Neural cell (in vitro differentiated cells): ENCODE measurements at regions not wholly inside any gene's neighbourhood (a gene's known extent, or its start where the extent isn't known, plus 50 kb on each side); places are given as distances from the start of the nearest gene placed in this dataset.

ENCODE experiments used
- H2AFZ ChIP-seq: fragments of 200-600, 300-800 bp; sonication (generic), shearing (Covaris generic); 2 replicates; pipeline ENCODE4 v1.6.0; 2014; ENCODE audit warnings: low read depth, mild to moderate bottlenecking, antibody characterized with exemption, low read length, moderate library complexity
- H3F3A ChIP-seq: fragments of 200-600 bp; shearing (Covaris generic); 2 replicates; pipeline ENCODE4 v1.6.1; 2016; ENCODE audit warnings: mild to moderate bottlenecking, moderate library complexity, mixed read lengths, antibody characterized with exemption, low read length; ENCODE audit not compliant: insufficient read depth, poor library complexity, severe bottlenecking
- H3K27ac ChIP-seq: fragments of 200-600, 300-800 bp; sonication (generic), shearing (Covaris generic); 2 replicates; pipeline ENCODE4 v1.5.1; 2014; ENCODE audit warnings: mild to moderate bottlenecking, low read length, moderate library complexity
- H3K27me3 ChIP-seq: fragments of 300-800, 200-600 bp; sonication (generic), shearing (Covaris generic); 2 replicates; pipeline ENCODE4 v1.6.0; 2014; ENCODE audit warnings: mild to moderate bottlenecking, low read depth, low read length, moderate library complexity; ENCODE audit not compliant: insufficient read depth
- H3K36me3 ChIP-seq: fragments of 300-800, 200-600 bp; sonication (generic), shearing (Covaris generic); 2 replicates; pipeline ENCODE4 v1.5.1; 2014; ENCODE audit warnings: mild to moderate bottlenecking, antibody characterized with exemption, low read length, moderate library complexity; ENCODE audit not compliant: insufficient read depth
- H3K4me2 ChIP-seq: fragments of 300-800, 200-600 bp; sonication (generic), shearing (Covaris generic); 2 replicates; pipeline ENCODE4 v1.6.0; 2014; ENCODE audit warnings: mild to moderate bottlenecking, low read length
- H3K4me3 ChIP-seq: fragments of 300-800, 200-600 bp; sonication (generic), shearing (Covaris generic); 2 replicates; pipeline ENCODE4 v1.5.1; 2014; ENCODE audit warnings: mild to moderate bottlenecking, low read length, moderate library complexity
- H3K79me2 ChIP-seq: fragments of 200-600 bp; shearing (Covaris generic); replicated peaks from 2 replicates; pipeline ENCODE4 v1.6.0; 2014; ENCODE audit warnings: mild to moderate bottlenecking, low read length, moderate library complexity; ENCODE audit not compliant: insufficient read depth
- H3K9ac ChIP-seq: fragments of 300-800, 200-600 bp; sonication (generic), shearing (Covaris generic); 2 replicates; pipeline ENCODE4 v1.6.1; 2016; ENCODE audit warnings: mild to moderate bottlenecking, low read length, mixed read lengths
- H3K9me2 ChIP-seq: fragments of 200-600 bp; shearing (Covaris generic); 2 replicates; pipeline ENCODE4 v1.6.1; 2016; ENCODE audit warnings: mild to moderate bottlenecking, low read length, mixed read lengths; ENCODE audit not compliant: insufficient read depth
- H3K9me3 ChIP-seq: fragments of 200-600, 300-800 bp; sonication (generic), shearing (Covaris generic); 2 replicates; pipeline ENCODE4 v1.6.1; 2016; ENCODE audit warnings: mild to moderate bottlenecking, mixed run types, low read length, moderate library complexity, mixed read lengths
- H4K20me1 ChIP-seq: fragments of 200-600 bp; shearing (Covaris generic); 2 replicates; pipeline ENCODE4 v1.6.1; 2016; ENCODE audit warnings: mild to moderate bottlenecking, mixed run types; ENCODE audit not compliant: insufficient read depth
- CTCF ChIP-seq: fragments of 450-650 bp; IDR thresholded peaks from 2 replicates; pipeline ENCODE4 v1.5.1; 2014; ENCODE audit warnings: antibody characterized with exemption, mild to moderate bottlenecking, moderate library complexity; ENCODE audit not compliant: poor library complexity, severe bottlenecking
- EP300 ChIP-seq: fragments of 450-650 bp; conservative IDR thresholded peaks from 2 replicates; pipeline ENCODE4 v1.6.1; 2014; ENCODE audit warnings: antibody characterized with exemption, mild to moderate bottlenecking, moderate library complexity; ENCODE audit not compliant: poor library complexity, severe bottlenecking
- EZH2 ChIP-seq: fragments of 200-600, 300-800 bp; shearing (Covaris generic), sonication (generic); IDR thresholded peaks from 2 replicates; pipeline ENCODE4 v1.6.1; 2014; ENCODE audit warnings: antibody characterized with exemption, low read length, borderline replicate concordance, mild to moderate bottlenecking; ENCODE audit not compliant: insufficient read depth, poor library complexity, severe bottlenecking
- MXI1 ChIP-seq: fragments of 450-650 bp; conservative IDR thresholded peaks from 2 replicates; pipeline ENCODE4 v1.6.1; 2014; ENCODE audit warnings: antibody characterized with exemption, mild to moderate bottlenecking; ENCODE audit not compliant: poor library complexity, severe bottlenecking
- POLR2AphosphoS5 ChIP-seq: IDR thresholded peaks from 2 replicates; pipeline ENCODE4 v1.6.1; 2012
- RAD21 ChIP-seq: fragments of 450-650 bp; conservative IDR thresholded peaks from 2 replicates; pipeline ENCODE4 v1.6.1; 2014; ENCODE audit warnings: antibody characterized with exemption, mild to moderate bottlenecking, moderate library complexity
- REST ChIP-seq: IDR thresholded peaks from 2 replicates; pipeline ENCODE4 v1.6.1; 2012; ENCODE audit warnings: borderline replicate concordance
- SMC3 ChIP-seq: fragments of 450-650 bp; conservative IDR thresholded peaks from 2 replicates; pipeline ENCODE4 v1.6.1; 2014; ENCODE audit warnings: antibody characterized with exemption, mild to moderate bottlenecking, moderate library complexity; ENCODE audit not compliant: poor library complexity
- TAF1 ChIP-seq: IDR thresholded peaks from 2 replicates; pipeline ENCODE4 v1.6.1; 2012; ENCODE audit warnings: low read depth

DNA sequence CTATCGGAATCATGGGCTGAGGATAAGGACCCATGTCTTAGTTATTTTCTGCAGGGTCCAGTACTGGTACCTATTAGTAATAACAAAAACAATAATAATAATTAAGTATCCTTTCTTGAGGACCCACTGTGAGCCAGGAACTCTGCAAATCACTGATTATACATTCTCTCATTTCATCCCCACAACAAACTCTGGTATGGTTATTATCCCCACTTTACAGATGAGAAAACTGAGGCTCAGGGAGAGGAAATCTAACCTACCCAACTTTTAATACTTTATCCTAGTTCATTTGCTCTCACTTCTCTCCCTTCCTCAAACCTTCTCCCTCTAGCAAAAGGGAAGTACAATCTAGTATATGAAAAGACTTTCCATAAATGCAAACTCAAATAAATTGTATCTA lies 528.4 kb upstream of the PROK2 start:
- Histone ChIP-seq H3F3A (no peaks in the 10 kb centered on the region), H3K9ac (no peak overlapping the region), H3K27me3 (no peaks in the 10 kb centered on the region)

GRCh38 chr3:72312339-72312738 lies 527.4 kb upstream of the PROK2 start:
- no peaks in the 10 kb centered on the region for H3K9me3 ChIP-seq
- H3K79me2 ChIP-seq, result no peaks in the 10 kb centered on the region
- no peak overlapping the region for H3K4me3 ChIP-seq
- TF ChIP-seq MXI1 (no peak), RAD21 (no peak), EZH2 (no peak), TAF1 (no peak), CTCF (no peak), SMC3 (no peak), REST (no peak), EP300 (no peak), POLR2AphosphoS5 (no peak)
- H3K4me2 ChIP-seq, result no peak overlapping the region
- no peak overlapping the region for H3K27ac ChIP-seq
- no peak overlapping the region for H2AFZ ChIP-seq
- H3K9ac ChIP-seq, result no peak overlapping the region
- no peaks in the 10 kb centered on the region for H4K20me1 ChIP-seq
- no peaks in the 10 kb centered on the region for H3K27me3 ChIP-seq
- H3F3A ChIP-seq, result no peaks in the 10 kb centered on the region
- no peaks in the 10 kb centered on the region for H3K36me3 ChIP-seq
- H3K9me2 ChIP-seq, result no peaks in the 10 kb centered on the region

More for the DNA sequence above, 528.4 kb upstream of the PROK2 start:
- no peaks in the 10 kb centered on the region for H3K36me3 ChIP-seq
- TF ChIP-seq MXI1 (no peak), SMC3 (no peak), POLR2AphosphoS5 (no peak), RAD21 (no peak), EP300 (no peak), REST (no peak), EZH2 (no peak), TAF1 (no peak)
- no peak overlapping the region for H3K27ac ChIP-seq
- no peak overlapping the region for H3K4me2 ChIP-seq
- H3K9me3 ChIP-seq, result no peaks in the 10 kb centered on the region
- no peaks in the 10 kb centered on the region for H4K20me1 ChIP-seq
- H3K9me2 ChIP-seq, result no peaks in the 10 kb centered on the region
- no peak overlapping the region for H3K4me3 ChIP-seq
- no peak overlapping the region for H2AFZ ChIP-seq
- no peaks in the 10 kb centered on the region for H3K79me2 ChIP-seq
